Choroid plexus epithelial cell (primary cell): ENCODE measurements at regions not wholly inside any gene's neighbourhood (a gene's known extent, or its start where the extent isn't known, plus 50 kb on each side); places are given as distances from the start of the nearest gene placed in this dataset.

Source experiments
- DNase-seq: peaks from one replicate; pipeline ENCODE4 v3.0.0-alpha.2; 2010; ENCODE audit warnings: low read depth
- H3K4me3 ChIP-seq: 2 replicates; pipeline ENCODE4 v1.5.1; 2011; ENCODE audit warnings: low read depth, mild to moderate bottlenecking, control low read depth, low read length, moderate library complexity
- TF ChIP-seq, protein P1 (sequence below): conservative IDR thresholded peaks from 2 replicates; pipeline ENCODE4 v1.5.1; 2011; ENCODE audit warnings: low read depth, mild to moderate bottlenecking, control low read depth, inconsistent platforms, low read length, moderate library complexity

DNA sequence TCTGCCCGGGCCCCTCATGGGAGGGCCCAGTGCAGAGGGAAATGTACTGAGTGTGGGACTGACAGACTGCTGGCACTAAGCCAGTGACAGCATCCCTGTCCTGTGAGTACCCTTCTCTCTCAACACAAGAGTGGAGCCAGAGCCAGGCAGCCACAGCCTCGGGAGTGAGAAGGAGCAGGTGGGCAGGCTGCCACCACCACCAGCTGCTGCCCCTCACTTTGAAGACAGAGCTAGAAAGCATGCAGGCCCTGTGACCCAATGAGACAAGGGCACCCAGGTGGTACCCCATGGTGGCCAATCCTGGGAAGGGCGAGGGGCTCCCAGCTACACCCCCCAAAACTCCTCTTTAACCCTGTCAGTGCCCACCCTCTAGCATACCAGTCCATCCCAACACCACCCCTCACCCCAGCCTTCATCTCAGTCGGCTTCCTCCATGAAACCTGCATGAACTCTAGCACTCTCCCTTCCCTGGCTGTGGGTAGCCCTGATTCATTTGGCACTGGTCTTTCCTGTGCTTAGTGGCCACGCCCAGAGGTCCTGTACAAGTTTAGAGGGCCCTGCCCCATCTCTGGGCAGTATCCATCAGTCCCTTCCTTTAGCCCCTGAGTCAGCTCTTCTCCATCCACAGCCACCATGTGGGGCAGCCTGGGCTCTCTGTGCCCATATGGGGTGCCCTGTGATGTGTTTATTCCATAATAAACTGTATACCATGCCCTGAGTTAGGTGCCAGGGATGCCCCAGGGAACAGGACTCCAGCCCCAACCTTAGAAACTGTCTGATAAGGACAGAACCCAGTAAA lies 207.0 kb upstream of the ZMIZ1 start:
- no peak for DNase-seq
- H3K4me3 ChIP-seq: no peak overlapping the region
- TF ChIP-seq, protein P1, sequence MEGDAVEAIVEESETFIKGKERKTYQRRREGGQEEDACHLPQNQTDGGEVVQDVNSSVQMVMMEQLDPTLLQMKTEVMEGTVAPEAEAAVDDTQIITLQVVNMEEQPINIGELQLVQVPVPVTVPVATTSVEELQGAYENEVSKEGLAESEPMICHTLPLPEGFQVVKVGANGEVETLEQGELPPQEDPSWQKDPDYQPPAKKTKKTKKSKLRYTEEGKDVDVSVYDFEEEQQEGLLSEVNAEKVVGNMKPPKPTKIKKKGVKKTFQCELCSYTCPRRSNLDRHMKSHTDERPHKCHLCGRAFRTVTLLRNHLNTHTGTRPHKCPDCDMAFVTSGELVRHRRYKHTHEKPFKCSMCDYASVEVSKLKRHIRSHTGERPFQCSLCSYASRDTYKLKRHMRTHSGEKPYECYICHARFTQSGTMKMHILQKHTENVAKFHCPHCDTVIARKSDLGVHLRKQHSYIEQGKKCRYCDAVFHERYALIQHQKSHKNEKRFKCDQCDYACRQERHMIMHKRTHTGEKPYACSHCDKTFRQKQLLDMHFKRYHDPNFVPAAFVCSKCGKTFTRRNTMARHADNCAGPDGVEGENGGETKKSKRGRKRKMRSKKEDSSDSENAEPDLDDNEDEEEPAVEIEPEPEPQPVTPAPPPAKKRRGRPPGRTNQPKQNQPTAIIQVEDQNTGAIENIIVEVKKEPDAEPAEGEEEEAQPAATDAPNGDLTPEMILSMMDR: no peak

DNA sequence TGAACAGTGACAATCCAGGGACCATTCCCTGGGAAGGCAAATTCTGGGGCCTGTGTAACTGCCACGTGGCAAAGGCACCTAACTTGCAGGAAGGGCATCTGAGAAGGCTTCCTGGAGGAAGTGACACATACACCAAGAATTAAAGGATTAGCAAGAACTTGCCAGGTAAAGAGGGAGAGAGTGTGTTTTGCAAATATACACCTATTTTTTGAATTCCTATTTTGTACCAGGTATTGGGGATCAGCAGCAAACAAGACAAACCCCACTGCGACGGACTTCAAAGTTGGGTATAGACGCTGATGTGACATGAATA lies 206.5 kb upstream of the ZMIZ1 start:
- TF ChIP-seq, protein P1: no peak
- no peak for DNase-seq
- H3K4me3 ChIP-seq: no peak overlapping the region

DNA sequence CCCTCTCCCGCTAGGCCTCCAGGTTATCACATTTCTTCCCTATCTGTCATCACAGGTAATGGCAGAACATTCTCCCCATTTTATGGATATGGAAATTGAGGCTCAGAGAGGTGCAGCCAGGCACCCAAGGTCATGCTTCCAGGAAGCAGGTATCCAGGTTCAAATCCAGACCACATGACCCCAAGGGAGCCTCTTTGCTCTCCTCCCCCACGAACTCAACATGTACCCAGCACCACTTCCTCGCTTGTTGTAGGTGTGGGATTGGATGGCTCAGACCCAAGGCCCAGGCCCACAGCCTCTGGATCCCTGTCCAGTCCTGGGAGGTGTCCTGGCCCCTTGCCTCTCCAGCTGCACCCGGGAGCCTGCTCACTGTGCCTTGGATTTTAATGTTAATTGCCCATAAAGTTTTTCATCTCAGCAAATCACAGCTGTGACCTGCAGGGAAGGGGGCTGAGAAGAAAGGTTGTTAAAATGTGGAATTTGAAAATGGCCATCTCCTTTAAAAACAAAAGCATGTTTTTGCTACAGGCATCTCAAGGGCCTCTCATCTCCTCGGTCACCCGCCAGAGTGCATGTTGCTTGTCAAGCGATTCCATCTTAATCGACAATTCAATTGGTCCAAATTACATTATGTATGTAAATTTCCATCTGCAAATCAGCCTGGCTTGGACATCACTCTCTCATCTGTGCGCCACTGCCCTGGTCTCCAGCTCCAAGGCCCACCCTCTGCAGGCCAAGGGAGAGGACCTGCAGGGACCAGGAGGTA lies 205.4 kb upstream of the ZMIZ1 start:
- no peak overlapping the region for H3K4me3 ChIP-seq
- DNase-seq: no peak
- TF ChIP-seq, protein P1: no peak

DNA sequence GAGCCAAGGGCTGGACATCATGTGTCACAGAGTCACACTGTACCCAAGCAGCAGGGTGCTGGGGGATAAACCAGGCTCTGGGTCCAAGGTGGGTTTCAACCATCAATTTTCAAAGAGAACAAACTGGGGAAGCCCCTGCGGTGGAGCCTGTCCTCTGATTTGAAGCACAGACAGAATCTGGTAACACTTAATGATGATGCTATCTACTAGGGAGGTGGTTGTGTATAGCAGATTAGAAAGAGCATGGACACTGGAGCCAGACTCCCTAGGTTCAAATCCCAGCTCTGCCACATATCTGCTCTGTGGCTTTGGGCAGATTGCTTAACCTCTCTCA lies 204.9 kb upstream of the ZMIZ1 start:
- no peak for DNase-seq
- TF ChIP-seq, protein P1: no peak
- H3K4me3 ChIP-seq: no peak overlapping the region

DNA sequence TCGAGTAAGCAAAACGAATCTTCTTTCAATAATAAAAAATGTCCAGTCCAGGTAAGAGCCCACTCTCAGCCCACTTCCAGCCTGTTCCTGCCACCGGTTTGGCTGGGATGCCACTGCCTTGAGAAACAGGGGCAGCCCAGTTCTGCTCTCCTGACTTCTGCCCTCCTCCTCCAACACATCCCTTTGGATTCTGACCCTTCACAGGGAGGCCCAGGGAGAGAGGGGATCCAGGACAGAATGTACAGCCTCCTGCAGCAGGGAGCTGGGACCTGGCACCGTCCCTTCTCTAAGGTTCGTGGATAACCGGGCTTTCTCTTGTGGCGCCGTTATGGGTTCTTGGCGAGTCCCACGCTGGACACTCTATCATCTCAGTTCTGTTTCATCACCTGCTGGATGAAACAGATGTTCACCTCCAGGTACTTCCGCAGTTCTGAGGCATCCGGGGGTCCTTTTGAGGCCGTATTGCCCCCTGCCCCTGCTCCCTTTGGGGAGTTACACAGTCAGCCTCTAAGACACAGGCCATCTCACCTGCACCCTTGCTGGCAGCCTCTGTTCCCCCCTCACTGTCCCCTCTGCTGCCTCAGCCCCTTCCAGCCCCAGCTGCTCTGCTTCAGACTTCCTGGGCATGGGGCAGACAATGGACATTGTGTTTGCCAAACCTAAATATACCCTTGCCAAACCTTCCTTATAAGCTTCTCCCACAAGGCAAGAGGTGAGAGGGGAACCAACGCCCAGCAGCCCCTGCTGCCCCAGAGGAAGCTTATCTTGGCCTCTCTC lies 203.8 kb upstream of the ZMIZ1 start:
- TF ChIP-seq, protein P1: no peak
- H3K4me3 ChIP-seq: no peak overlapping the region
- no peak for DNase-seq

DNA sequence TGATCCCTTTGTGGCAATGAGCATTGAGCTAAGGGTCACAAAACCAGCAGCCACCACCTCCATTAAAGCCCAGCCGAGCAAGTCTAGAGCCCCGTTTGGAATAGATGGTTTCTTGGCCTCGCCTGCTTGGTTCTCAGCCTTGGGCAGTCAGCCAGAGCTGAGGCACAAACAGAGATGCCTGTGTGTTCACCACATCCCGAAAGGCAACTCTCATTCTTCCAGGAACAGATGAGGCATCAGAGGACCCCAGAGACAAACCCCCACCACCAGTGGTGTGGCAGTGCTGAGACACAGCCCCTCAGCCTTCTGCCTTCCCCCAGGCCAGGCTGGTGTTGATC lies 203.3 kb upstream of the ZMIZ1 start:
- DNase-seq: no peak

More for the DNA sequence above, 203.3 kb upstream of the ZMIZ1 start:
- no peak overlapping the region for H3K4me3 ChIP-seq
- TF ChIP-seq, protein P1: no peak
